ENCODE measurements at regions not wholly inside any gene's neighbourhood (a gene's known extent, or its start where the extent isn't known, plus 50 kb on each side); places are given as distances from the start of the nearest gene placed in this dataset.

DNA sequence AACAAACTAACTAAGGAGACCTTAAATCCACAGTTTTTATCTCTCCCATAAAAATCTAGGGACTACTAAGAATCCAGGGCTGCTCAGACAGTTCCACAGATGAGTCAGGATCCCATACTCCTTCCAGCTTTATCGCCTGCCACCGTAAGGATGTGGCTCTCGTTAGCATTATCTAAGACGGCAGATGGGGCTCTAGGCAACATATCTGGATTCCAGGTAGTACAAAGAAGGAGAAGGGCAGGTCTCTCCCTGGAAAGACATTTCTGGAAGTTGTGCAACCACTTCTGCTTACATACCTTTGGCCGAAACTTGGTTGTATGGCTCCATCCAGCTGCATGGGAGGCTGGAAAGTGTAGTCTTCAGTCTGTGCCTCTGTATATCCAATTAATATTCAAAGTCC lies 149.4 kb downstream of the SP3 start:
- TF ChIP-seq POLR2A (IDR thresholded peaks at IDR 0.05; ENCODE audit: extremely low read depth, insufficient read length) = no peak
- TF ChIP-seq, protein P1, sequence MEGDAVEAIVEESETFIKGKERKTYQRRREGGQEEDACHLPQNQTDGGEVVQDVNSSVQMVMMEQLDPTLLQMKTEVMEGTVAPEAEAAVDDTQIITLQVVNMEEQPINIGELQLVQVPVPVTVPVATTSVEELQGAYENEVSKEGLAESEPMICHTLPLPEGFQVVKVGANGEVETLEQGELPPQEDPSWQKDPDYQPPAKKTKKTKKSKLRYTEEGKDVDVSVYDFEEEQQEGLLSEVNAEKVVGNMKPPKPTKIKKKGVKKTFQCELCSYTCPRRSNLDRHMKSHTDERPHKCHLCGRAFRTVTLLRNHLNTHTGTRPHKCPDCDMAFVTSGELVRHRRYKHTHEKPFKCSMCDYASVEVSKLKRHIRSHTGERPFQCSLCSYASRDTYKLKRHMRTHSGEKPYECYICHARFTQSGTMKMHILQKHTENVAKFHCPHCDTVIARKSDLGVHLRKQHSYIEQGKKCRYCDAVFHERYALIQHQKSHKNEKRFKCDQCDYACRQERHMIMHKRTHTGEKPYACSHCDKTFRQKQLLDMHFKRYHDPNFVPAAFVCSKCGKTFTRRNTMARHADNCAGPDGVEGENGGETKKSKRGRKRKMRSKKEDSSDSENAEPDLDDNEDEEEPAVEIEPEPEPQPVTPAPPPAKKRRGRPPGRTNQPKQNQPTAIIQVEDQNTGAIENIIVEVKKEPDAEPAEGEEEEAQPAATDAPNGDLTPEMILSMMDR (IDR thresholded peaks at IDR 0.05; ENCODE audit: low read depth, low read length) = no peak
- TF ChIP-seq MYC (IDR thresholded peaks at IDR 0.05; ENCODE audit: low read depth, low read length) = no peak

Data from NB4 (cell line).